HUES6 (cell line): ENCODE measurements at regions not wholly inside any gene's neighbourhood (a gene's known extent, or its start where the extent isn't known, plus 50 kb on each side); places are given as distances from the start of the nearest gene placed in this dataset.

Source experiments
- H3K27ac ChIP-seq: 2 replicates; pipeline ENCODE4 v1.7.0; 2013; ENCODE audit warnings: low read depth, mild to moderate bottlenecking, low read length, inconsistent platforms
- H3K27me3 ChIP-seq: 2 replicates; pipeline ENCODE4 v1.6.1; 2013; ENCODE audit warnings: low read length; ENCODE audit not compliant: control insufficient read depth, insufficient read depth
- H3K36me3 ChIP-seq: 2 replicates; pipeline ENCODE4 v1.6.1; 2013; ENCODE audit warnings: low read length; ENCODE audit not compliant: control insufficient read depth, insufficient read depth
- H3K4me1 ChIP-seq: 2 replicates; pipeline ENCODE4 v1.6.1; 2013; ENCODE audit warnings: low read length; ENCODE audit not compliant: control insufficient read depth, insufficient read depth
- H3K4me3 ChIP-seq: 2 replicates; pipeline ENCODE4 v1.5.1; 2013; ENCODE audit warnings: low read depth, low read length
- H3K9ac ChIP-seq: one replicate; pipeline ENCODE4 v1.6.1; 2013; ENCODE audit warnings: mild to moderate bottlenecking, low read length
- H3K9me3 ChIP-seq: 2 replicates; pipeline ENCODE4 v1.6.1; 2013; ENCODE audit warnings: low read depth, low read length; ENCODE audit not compliant: control insufficient read depth, insufficient read depth

DNA sequence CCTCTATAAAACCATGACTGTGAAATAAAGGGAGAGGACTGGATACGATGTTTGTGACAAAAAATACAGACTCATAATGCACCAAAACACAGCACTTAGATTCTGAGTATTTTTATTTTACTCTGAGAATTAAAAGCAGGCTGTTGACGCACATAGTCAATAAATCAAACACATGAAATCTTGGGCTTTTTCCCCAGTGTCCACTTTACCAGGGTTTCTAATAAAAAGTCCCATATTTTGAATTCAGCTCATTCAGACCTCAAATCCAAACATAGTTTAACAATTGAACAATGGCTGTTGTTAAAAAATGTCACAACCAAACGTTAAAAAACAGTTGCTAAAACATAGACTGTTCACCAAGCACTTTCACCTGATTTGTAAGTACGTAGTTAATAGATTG lies 553.4 kb downstream of the LTN1 start:
- no peaks in the 10 kb centered on the region for H3K4me1 ChIP-seq
- no peak overlapping the region for H3K27ac ChIP-seq
- no peaks in the 10 kb centered on the region for H3K36me3 ChIP-seq
- H3K4me3 ChIP-seq = no peak overlapping the region
- no peak overlapping the region for H3K9ac ChIP-seq
- no peaks in the 10 kb centered on the region for H3K9me3 ChIP-seq
- no peaks in the 10 kb centered on the region for H3K27me3 ChIP-seq

DNA sequence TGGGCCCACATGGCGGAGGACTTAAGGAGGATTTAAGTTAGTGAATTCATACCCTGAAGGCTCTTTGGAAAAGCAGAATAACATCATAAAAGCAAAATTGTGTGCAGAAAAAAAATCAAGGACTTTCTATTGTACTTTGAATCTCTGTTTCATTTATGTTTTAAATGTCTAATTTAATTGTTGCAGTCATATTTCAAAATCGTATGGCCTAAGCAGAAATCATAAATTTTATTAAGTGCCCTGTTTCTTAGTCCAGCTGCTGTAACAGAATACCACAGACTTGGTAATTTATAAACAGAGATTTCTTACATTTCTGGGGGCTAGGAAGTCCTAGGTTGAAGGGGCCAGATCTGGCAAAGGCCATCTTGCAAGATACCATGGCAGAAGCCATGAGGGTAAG lies 555.6 kb downstream of the LTN1 start:
- H3K9ac ChIP-seq = no peak overlapping the region
- no peaks in the 10 kb centered on the region for H3K4me1 ChIP-seq
- no peak overlapping the region for H3K27ac ChIP-seq
- H3K36me3 ChIP-seq = no peaks in the 10 kb centered on the region
- no peaks in the 10 kb centered on the region for H3K27me3 ChIP-seq
- no peak overlapping the region for H3K4me3 ChIP-seq
- no peaks in the 10 kb centered on the region for H3K9me3 ChIP-seq

DNA sequence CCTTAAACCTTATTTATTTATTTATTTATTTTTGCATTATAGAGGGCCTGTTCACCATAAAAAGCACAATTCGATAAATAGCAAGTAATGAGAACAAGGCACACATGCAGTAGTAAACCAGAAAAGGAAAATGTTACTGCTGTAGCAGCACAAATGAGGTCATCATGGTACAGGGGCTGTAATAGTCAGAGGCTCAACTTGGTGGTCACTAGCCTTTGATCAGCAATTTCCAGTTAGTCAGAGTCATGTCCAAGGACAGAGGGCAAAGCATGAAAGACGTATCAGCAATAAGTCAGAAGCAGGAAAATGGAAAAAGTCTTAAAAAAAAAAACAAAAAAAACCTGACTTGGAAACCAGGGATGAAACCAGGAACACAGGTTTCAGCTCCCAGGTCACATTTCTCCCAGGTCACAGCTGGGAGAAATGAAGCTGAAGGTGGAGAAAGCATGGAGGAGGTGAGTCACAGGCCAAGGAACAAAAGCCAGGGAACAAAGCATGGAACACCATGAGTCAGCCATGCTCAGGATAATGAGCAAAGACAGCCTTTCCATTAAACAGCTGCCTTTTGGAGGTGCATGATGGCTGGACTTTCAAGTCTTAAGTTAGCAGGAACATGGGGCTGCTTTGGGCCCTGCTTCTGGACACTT lies 556.3 kb downstream of the LTN1 start:
- no peaks in the 10 kb centered on the region for H3K27me3 ChIP-seq
- H3K4me1 ChIP-seq = no peaks in the 10 kb centered on the region
- H3K4me3 ChIP-seq = no peak overlapping the region
- H3K9ac ChIP-seq = no peak overlapping the region
- H3K27ac ChIP-seq = no peak overlapping the region
- no peaks in the 10 kb centered on the region for H3K9me3 ChIP-seq
- no peaks in the 10 kb centered on the region for H3K36me3 ChIP-seq

DNA sequence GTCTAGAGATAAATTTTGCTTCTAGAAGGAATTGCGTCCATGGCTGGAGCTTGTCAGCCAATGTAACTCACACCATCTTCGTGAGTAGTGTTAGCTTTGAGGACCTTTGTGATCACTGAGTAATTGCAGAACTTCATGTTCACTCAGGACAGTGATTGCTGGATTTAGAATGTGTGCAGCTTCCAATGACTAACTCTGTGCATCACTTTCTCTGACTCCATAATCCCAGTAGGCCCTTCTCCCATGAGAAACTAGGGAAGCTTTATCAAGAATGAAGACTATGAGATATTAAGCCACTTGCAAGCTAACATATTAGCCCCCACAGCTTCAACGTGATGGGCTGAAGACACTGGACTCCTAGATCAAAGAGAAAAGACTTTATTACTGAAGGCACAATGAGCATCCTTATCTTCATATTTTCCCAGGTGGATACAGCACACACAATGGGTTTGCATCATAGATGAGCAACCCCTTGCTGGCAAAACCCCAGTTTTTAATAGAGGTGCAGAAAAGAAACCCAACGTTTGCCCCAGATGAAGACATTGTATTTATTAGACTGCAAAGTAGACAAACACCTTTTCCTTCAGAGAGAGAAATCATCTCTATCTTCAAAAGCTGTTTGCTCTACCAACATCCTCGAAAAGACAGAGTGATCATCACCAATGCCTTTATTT lies 561.0 kb downstream of the LTN1 start:
- H3K4me1 ChIP-seq = no peaks in the 10 kb centered on the region
- no peak overlapping the region for H3K27ac ChIP-seq
- H3K4me3 ChIP-seq = no peak overlapping the region
- no peaks in the 10 kb centered on the region for H3K27me3 ChIP-seq
- no peaks in the 10 kb centered on the region for H3K9me3 ChIP-seq
- no peak overlapping the region for H3K9ac ChIP-seq
- H3K36me3 ChIP-seq = no peaks in the 10 kb centered on the region

DNA sequence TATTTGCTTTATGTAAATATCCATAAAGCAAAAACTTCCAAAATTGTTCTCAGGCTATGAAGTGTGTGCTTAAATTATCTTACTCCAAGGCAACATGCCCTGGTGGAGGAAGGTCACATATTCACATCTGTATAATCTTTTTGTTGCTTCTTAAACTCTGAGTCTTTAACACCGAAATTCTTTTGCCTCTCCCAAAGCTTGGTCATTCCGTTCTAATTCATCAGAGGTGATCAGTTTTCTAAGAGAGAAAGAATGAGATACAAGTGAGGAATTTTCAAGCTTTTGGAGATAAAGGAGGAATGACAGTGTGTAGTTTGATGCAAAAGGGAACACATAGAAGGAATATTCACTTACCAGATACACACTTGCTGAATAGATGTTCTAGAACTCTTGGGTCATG lies 561.7 kb downstream of the LTN1 start:
- Histone ChIP-seq H3K9ac (no peak overlapping the region), H3K36me3 (no peaks in the 10 kb centered on the region), H3K4me3 (no peak overlapping the region), H3K9me3 (no peaks in the 10 kb centered on the region), H3K27me3 (no peaks in the 10 kb centered on the region), H3K4me1 (no peaks in the 10 kb centered on the region), H3K27ac (no peak overlapping the region)

DNA sequence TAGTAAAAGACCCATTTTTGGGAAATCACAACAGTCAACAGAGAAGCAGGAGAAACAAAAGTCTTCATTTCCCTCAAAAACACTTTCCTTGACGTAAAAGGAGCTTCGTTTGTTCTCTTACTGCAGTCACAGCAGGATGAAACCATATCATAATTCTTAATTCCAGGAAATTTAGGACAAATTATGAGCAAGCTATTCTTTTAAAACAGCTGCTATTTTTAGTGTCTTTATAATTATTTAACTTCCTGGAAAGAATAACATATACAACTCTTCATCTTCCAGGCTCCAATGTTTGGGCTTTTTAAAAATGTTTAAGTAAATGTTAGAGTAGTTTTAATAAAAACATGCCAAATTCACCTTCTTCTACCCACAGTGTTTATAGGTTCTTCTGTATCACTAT lies 563.5 kb downstream of the LTN1 start:
- H3K4me1 ChIP-seq = no peaks in the 10 kb centered on the region
- no peak overlapping the region for H3K4me3 ChIP-seq
- no peak overlapping the region for H3K9ac ChIP-seq
- H3K27me3 ChIP-seq = no peaks in the 10 kb centered on the region
- H3K27ac ChIP-seq = no peak overlapping the region
- no peaks in the 10 kb centered on the region for H3K9me3 ChIP-seq
- no peaks in the 10 kb centered on the region for H3K36me3 ChIP-seq

DNA sequence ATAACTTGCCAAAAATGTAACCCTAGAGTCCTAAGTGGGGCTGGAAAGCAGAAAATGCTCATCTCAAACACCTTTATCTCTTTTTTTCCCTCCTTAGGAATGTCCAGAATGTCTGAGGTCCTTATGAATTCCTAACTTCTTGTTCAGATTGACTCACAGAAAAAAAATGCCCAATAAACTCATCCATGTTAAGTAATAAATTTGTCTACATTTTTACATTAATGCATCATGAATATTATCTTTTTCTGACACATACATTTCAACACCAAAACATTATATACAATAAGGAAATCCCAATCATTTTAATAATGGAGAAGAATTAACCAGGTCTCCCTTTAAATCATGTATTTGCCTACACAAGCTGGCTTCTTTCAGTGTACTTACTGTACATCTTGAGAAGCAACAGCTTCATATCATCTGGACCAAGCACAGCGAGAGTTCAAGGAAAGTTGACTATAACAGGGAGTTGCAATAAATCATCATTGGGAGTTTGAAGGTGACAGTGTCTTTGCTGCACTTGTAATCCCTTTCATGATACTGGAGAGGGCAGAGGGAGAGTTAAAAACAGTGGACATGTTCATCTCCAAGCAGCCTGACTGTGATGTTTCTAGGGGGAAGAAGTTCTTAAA lies 565.2 kb downstream of the LTN1 start:
- Histone ChIP-seq H3K27me3 (no peaks in the 10 kb centered on the region), H3K36me3 (no peaks in the 10 kb centered on the region), H3K9me3 (no peaks in the 10 kb centered on the region), H3K27ac (no peak overlapping the region), H3K4me3 (no peak overlapping the region), H3K4me1 (no peaks in the 10 kb centered on the region), H3K9ac (no peak overlapping the region)

DNA sequence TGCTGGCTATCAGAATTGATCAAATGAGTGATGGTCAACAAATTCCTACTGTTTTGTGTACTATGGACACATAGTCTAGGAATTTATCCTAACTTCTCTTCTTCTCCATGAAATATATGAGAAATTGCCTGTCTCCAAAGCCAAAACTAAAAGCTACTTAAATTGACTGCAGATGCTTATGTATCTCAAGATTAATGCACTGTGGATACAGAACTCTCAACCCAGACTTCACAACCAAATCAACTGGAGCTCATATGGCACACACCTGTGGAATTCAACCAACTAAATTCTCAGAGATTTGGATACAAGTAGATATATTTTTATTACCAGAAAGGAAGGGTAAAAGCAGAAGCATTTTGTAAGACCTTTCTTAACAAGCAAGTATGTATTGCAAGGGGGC lies 566.1 kb downstream of the LTN1 start:
- Histone ChIP-seq H3K9ac (no peak overlapping the region), H3K9me3 (no peaks in the 10 kb centered on the region), H3K27me3 (no peaks in the 10 kb centered on the region), H3K4me3 (no peak overlapping the region), H3K27ac (no peak overlapping the region), H3K36me3 (no peaks in the 10 kb centered on the region), H3K4me1 (no peaks in the 10 kb centered on the region)

DNA sequence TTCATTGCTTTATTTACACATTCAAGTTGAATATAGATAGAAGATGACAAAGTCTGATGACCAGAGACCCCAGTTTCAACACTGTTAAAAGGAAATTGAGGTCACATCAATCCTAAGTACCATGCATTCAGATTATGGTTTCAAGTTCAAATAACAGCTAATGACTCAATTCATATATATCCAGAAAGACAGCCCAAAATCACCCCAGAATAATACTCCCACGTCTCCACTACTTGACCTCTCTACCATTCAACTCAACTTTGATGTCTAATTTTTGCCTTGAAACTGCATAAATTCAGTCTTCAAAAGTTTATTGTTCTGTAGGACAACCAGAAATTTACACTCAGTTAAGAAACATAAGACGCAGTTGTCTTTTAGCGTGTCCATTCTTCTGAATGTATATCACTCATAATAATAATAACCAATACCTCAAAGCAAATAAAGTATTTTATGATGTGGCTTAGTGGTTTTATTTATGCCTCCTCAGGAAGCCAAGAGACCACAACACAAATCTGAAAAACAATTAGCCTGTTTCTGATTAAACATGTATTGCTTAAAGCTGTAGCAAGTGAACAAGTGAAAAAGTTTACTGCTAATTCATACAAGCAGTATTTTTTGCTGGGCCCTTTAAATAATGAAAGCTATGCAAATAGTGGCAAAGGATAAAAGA lies 569.0 kb downstream of the LTN1 start:
- H3K9me3 ChIP-seq = no peaks in the 10 kb centered on the region
- H3K4me1 ChIP-seq = no peaks in the 10 kb centered on the region
- no peak overlapping the region for H3K9ac ChIP-seq
- no peaks in the 10 kb centered on the region for H3K36me3 ChIP-seq
- H3K27ac ChIP-seq = no peak overlapping the region
- H3K4me3 ChIP-seq = no peak overlapping the region
- H3K27me3 ChIP-seq = no peaks in the 10 kb centered on the region

DNA sequence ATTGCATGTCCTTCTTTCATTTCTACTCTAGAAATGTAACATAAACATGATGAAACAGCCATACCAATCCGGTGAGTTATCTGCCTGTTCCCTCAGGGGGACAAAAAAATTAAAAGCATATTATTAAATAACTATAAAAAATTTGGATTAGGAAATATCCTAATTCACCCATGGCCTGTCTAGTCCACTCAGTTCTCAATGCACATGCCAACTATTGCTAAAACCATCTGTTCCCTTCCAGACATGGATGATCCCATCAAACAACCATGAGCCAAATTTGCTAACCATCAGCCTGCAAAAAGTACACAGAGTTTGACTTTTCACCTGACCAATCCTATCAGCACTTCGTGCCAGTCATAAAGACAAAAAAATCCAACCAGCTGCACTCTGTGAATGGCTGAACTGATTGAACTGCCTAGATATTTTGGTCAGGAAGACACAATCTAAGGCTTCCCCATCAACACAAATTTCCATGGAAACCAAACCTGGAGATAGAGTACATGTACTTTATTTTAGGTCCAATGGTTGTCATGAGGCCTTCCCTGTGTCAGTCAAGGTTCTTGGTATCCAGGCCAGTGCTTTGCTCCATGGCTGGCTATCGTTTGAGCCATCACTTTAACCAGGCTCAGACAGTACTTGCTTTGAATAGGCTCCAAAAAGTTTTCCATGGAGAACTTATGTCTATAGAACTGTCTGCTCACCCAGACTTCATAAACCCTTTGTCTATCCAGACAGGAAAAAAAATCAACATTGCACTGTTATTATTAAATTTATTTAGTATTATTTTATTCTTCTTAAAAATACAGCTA lies 570.8 kb downstream of the LTN1 start:
- Histone ChIP-seq H3K27me3 (no peaks in the 10 kb centered on the region), H3K9me3 (no peaks in the 10 kb centered on the region), H3K4me3 (no peak overlapping the region), H3K27ac (no peak overlapping the region), H3K4me1 (no peaks in the 10 kb centered on the region), H3K36me3 (no peaks in the 10 kb centered on the region), H3K9ac (no peak overlapping the region)
